Trophoblast cell (in vitro differentiated cells and primary cell): ENCODE measurements at regions not wholly inside any gene's neighbourhood (a gene's known extent, or its start where the extent isn't known, plus 50 kb on each side); places are given as distances from the start of the nearest gene placed in this dataset.

Experiments used
- DNase-seq, 2 donors: peaks; one replicate each; pipeline ENCODE4 v3.0.0-alpha.2; 2016
- H2AFZ ChIP-seq: 2 replicates; pipeline ENCODE4 v1.6.1; 2013; ENCODE audit warnings: low read length, moderate library complexity, mild to moderate bottlenecking; ENCODE audit not compliant: insufficient read depth, poor library complexity
- H2AK5ac ChIP-seq: 2 replicates; pipeline ENCODE4 v1.6.1; 2013; ENCODE audit warnings: mild to moderate bottlenecking, low read length
- H2BK120ac ChIP-seq: 2 replicates; pipeline ENCODE4 v1.6.1; 2013; ENCODE audit warnings: low read length, mild to moderate bottlenecking, moderate library complexity; ENCODE audit not compliant: insufficient read depth, poor library complexity
- H2BK12ac ChIP-seq: 2 replicates; pipeline ENCODE4 v1.6.1; 2013; ENCODE audit warnings: mild to moderate bottlenecking, low read length, moderate library complexity
- H2BK5ac ChIP-seq: 2 replicates; pipeline ENCODE4 v1.6.1; 2013; ENCODE audit warnings: low read length, low read depth, moderate library complexity, mild to moderate bottlenecking; ENCODE audit not compliant: poor library complexity
- H3K14ac ChIP-seq: 2 replicates; pipeline ENCODE4 v1.6.1; 2013; ENCODE audit warnings: mild to moderate bottlenecking, low read length
- H3K18ac ChIP-seq: 2 replicates; pipeline ENCODE4 v1.6.1; 2013; ENCODE audit warnings: mild to moderate bottlenecking, low read length
- H3K23ac ChIP-seq: 2 replicates; pipeline ENCODE4 v1.6.1; 2013; ENCODE audit warnings: low read length
- H3K27ac ChIP-seq: 2 replicates; pipeline ENCODE4 v1.5.1; 2013; ENCODE audit warnings: low read depth, mild to moderate bottlenecking, inconsistent platforms, low read length, moderate library complexity
- H3K27me3 ChIP-seq: 2 replicates; pipeline ENCODE4 v1.6.1; 2013; ENCODE audit warnings: inconsistent platforms, mild to moderate bottlenecking, low read length, moderate library complexity; ENCODE audit not compliant: insufficient read depth
- H3K36me3 ChIP-seq, 2 experiments: 1 replicate in 1 of 2; 2 replicates in 1 of 2; pipeline ENCODE4 v1.6.1; 2013; ENCODE audit warnings: low read length in 2 of 2, mild to moderate bottlenecking in 2 of 2, moderate library complexity in 1 of 2; ENCODE audit not compliant: insufficient read depth in 2 of 2, control insufficient read depth in 1 of 2
- H3K4ac ChIP-seq: 2 replicates; pipeline ENCODE4 v1.6.1; 2013; ENCODE audit warnings: low read depth, mild to moderate bottlenecking, low read length, moderate library complexity
- H3K4me1 ChIP-seq, 2 experiments: 1 replicate in 1 of 2; 2 replicates in 1 of 2; pipeline ENCODE4 v1.6.1; 2013; ENCODE audit warnings: low read length in 2 of 2, mild to moderate bottlenecking in 2 of 2, moderate library complexity in 1 of 2; ENCODE audit not compliant: insufficient read depth in 2 of 2, control insufficient read depth in 1 of 2
- H3K4me2 ChIP-seq: 2 replicates; pipeline ENCODE4 v1.6.1; 2013; ENCODE audit warnings: inconsistent platforms, mild to moderate bottlenecking, low read length, moderate library complexity
- H3K4me3 ChIP-seq: 2 replicates; pipeline ENCODE4 v1.5.1; 2013; ENCODE audit warnings: mild to moderate bottlenecking, low read depth, low read length, inconsistent platforms
- H3K79me1 ChIP-seq: one replicate; pipeline ENCODE4 v1.6.1; 2013; ENCODE audit warnings: low read length
- H3K79me2 ChIP-seq: 2 replicates; pipeline ENCODE4 v1.6.1; 2013; ENCODE audit warnings: low read length, mild to moderate bottlenecking; ENCODE audit not compliant: control insufficient read depth, insufficient read depth, poor library complexity
- H3K9ac ChIP-seq: 2 replicates; pipeline ENCODE4 v1.6.1; 2013; ENCODE audit warnings: mild to moderate bottlenecking, low read length
- H3K9me3 ChIP-seq: 2 replicates; pipeline ENCODE4 v1.6.1; 2013; ENCODE audit warnings: low read depth, mild to moderate bottlenecking, control low read depth, inconsistent platforms, low read length; ENCODE audit not compliant: insufficient read depth
- H4K12ac ChIP-seq: 2 replicates; pipeline ENCODE4 v1.6.1; 2013; ENCODE audit warnings: low read depth, mild to moderate bottlenecking, low read length, moderate library complexity
- H4K8ac ChIP-seq: 2 replicates; pipeline ENCODE4 v1.6.1; 2013; ENCODE audit warnings: low read depth, mild to moderate bottlenecking, low read length, moderate library complexity
- H4K91ac ChIP-seq: one replicate; pipeline ENCODE4 v1.6.1; 2013; ENCODE audit warnings: low read depth, mild to moderate bottlenecking, low read length, moderate library complexity
- WGBS: extraction: QIAGEN DNeasy Blood & Tissue Kit; methylation state at CpG from one replicate; pipeline ENCODE4 v1.1.7; 2013; ENCODE audit warnings: missing lambda C conversion rate; ENCODE audit not compliant: insufficient read length, insufficient coverage; ENCODE audit errors: extremely low coverage; 5-methylcytosine and 5-hydroxymethylcytosine counted together

GRCh38 chrX:103151799-103152198 lies 58.9 kb upstream of the NXF3 start:
- H3K9me3 ChIP-seq, result no peaks in the 10 kb centered on the region
- no peak overlapping the region for H3K4ac ChIP-seq

DNA sequence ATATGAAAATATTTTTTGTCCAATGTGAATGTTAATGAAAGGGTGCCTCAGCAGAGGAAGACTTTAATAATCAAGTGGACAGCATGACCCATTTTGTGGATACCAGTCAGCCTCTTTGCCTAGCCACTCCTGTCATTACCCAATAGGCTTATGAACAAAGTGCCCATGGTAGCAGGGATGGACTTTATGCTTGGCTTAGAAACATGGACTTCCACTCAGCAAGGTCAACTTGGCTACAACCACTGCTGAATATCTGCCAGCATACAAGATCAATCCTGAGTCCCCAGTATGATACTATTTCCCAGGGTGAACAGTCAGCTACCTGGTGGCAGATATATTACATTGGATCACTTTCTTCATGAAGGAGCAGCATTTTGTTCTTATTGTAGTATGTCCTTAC lies 56.7 kb upstream of the NXF3 start:
- Histone ChIP-seq H2BK120ac (no peak overlapping the region), H3K14ac (no peak overlapping the region), H2AFZ (no peak overlapping the region), H3K18ac (no peak overlapping the region), H3K79me2 (no peaks in the 10 kb centered on the region), H4K91ac (no peak overlapping the region), H3K79me1 (no peaks in the 10 kb centered on the region), H3K4ac (no peak overlapping the region), H3K9me3 (no peaks in the 10 kb centered on the region), H4K12ac (no peak overlapping the region), H4K8ac (no peak overlapping the region), H3K9ac (no peak overlapping the region), H3K27ac (no peak overlapping the region), H3K27me3 (no peaks in the 10 kb centered on the region), H3K23ac (no peak overlapping the region), H3K4me2 (no peak overlapping the region), H2AK5ac (no peak overlapping the region), H2BK12ac (no peak overlapping the region), H3K4me1 (no peaks in the 10 kb centered on the region), H3K36me3 (no peaks in the 10 kb centered on the region), H2BK5ac (no peak overlapping the region), H3K4me3 (no peak overlapping the region)
- no peak for DNase-seq

More at GRCh38 chrX:103151799-103152198, 58.9 kb upstream of the NXF3 start:
- H3K14ac ChIP-seq, result no peak overlapping the region
- no peak overlapping the region for H4K8ac ChIP-seq
- no peak overlapping the region for H3K27ac ChIP-seq
- no peak overlapping the region for H3K4me2 ChIP-seq
- H3K36me3 ChIP-seq, result no peaks in the 10 kb centered on the region
- no peaks in the 10 kb centered on the region for H3K4me1 ChIP-seq
- H2AFZ ChIP-seq, result no peak overlapping the region
- no peaks in the 10 kb centered on the region for H3K79me1 ChIP-seq
- no peak overlapping the region for H3K4me3 ChIP-seq
- H2BK120ac ChIP-seq, result no peak overlapping the region
- H3K18ac ChIP-seq, result no peak overlapping the region
- no peak overlapping the region for H4K91ac ChIP-seq
- no peaks in the 10 kb centered on the region for H3K27me3 ChIP-seq
- H2BK12ac ChIP-seq, result no peak overlapping the region
- no peak overlapping the region for H4K12ac ChIP-seq
- no peak overlapping the region for H3K23ac ChIP-seq
- H3K9ac ChIP-seq, result no peak overlapping the region
- no peaks in the 10 kb centered on the region for H3K79me2 ChIP-seq
- WGBS, result no CpG with 5 or more reads among the region's 3 CpGs
- H2AK5ac ChIP-seq, result no peak overlapping the region
- no peak overlapping the region for H2BK5ac ChIP-seq
- no peak for DNase-seq

- no peak overlapping the region for H3K18ac ChIP-seq
- no peak overlapping the region for H3K27ac ChIP-seq
- H3K79me2 ChIP-seq, result no peaks in the 10 kb centered on the region
- H4K8ac ChIP-seq, result no peak overlapping the region
- no peaks in the 10 kb centered on the region for H3K27me3 ChIP-seq
- H2BK5ac ChIP-seq, result no peak overlapping the region
- no peak overlapping the region for H3K4me3 ChIP-seq
- H3K36me3 ChIP-seq, result no peaks in the 10 kb centered on the region
- no peaks in the 10 kb centered on the region for H3K9me3 ChIP-seq
- H3K4me2 ChIP-seq, result no peak overlapping the region
- H3K4ac ChIP-seq, result no peak overlapping the region
- no peak for DNase-seq
- no CpG with 5 or more reads among the region's 1 CpG for WGBS
- no peak overlapping the region for H2AK5ac ChIP-seq
- no peak overlapping the region for H4K91ac ChIP-seq
- H4K12ac ChIP-seq, result no peak overlapping the region
- no peak overlapping the region for H2BK12ac ChIP-seq
- no peak overlapping the region for H2AFZ ChIP-seq
- H3K4me1 ChIP-seq, result no peaks in the 10 kb centered on the region
- no peak overlapping the region for H3K14ac ChIP-seq
- no peak overlapping the region for H3K9ac ChIP-seq
- no peak overlapping the region for H3K23ac ChIP-seq
- H3K79me1 ChIP-seq, result no peaks in the 10 kb centered on the region
- H2BK120ac ChIP-seq, result no peak overlapping the region
These were observed 55.1 kb upstream of the NXF3 start for GRCh38 chrX:103148075-103148474.
